ENCODE measurements at regions not wholly inside any gene's neighbourhood (a gene's known extent, or its start where the extent isn't known, plus 50 kb on each side); places are given as distances from the start of the nearest gene placed in this dataset.
A peak's percentile ranks its signal among the peaks of the same experiment; 100 is the strongest.
"Not testable (repeated sequence)": the region's sequence is repeated elsewhere in the genome, so short reads cannot be mapped to it uniquely, and the experiment has no call there.

GRCh38 chr12:124679533-124680371 lies 112.3 kb upstream of the NCOR2 start:
- no peak overlapping the region for H3K4me3 ChIP-seq (ENCODE audit: extremely low read depth, insufficient read depth, low read length, poor library complexity, severe bottlenecking)
- no peaks in the 10 kb centered on the region for H3K9me3 ChIP-seq (ENCODE audit: control insufficient read depth, low read length)
- peak overlapping the region; percentile 29 for H3K27ac ChIP-seq (ENCODE audit: low read depth, low read length, severe bottlenecking)
- 86% methylated on average over 15 to 16 of the region's 17 CpGs for WGBS, 2 experiments (ENCODE audit: insufficient coverage in 2 of 2)
- no peaks in the 10 kb centered on the region for H3K36me3 ChIP-seq (ENCODE audit: control insufficient read depth, insufficient read depth, low read length)
- peaks cover 59% of the 10 kb centered on the region for H3K4me1 ChIP-seq (ENCODE audit: control insufficient read depth, insufficient read depth, low read length, poor library complexity, severe bottlenecking)

DNA sequence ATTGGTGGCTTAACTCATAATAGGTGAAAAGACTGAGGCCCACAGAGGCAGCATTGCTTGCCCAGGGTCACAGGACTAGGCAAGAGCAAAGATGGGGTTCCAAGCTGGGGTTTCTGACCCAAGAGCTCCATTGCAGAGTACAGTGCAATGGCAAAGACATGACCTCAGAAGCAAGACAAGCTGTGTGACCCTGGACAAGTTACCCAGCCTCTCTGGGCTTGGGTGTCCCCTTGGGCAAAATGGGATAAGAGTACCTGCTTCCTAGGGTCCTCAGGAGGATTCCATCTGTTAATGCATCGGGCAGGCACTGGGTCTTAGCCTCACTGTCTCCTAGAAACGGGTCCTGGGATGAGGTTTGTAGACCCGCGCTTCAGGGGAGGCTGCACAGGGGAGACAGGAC lies 111.6 kb upstream of the NCOR2 start:
- H3K27ac ChIP-seq (ENCODE audit: low read depth, low read length, severe bottlenecking), result peak overlapping the region; percentile 29

GRCh38 chr12:124678421-124678893 lies 111.0 kb upstream of the NCOR2 start:
- WGBS, 2 experiments (ENCODE audit: insufficient coverage in 2 of 2), result 77 to 81% methylated on average over 8 to 13 of the region's 15 CpGs
- Histone ChIP-seq H3K27ac (ENCODE audit: low read depth, low read length, severe bottlenecking) (no peak overlapping the region), H3K4me1 (ENCODE audit: control insufficient read depth, insufficient read depth, low read length, poor library complexity, severe bottlenecking) (peaks cover 59% of the 10 kb centered on the region), H3K9me3 (ENCODE audit: control insufficient read depth, low read length) (no peaks in the 10 kb centered on the region), H3K4me3 (ENCODE audit: extremely low read depth, insufficient read depth, low read length, poor library complexity, severe bottlenecking) (no peak overlapping the region), H3K36me3 (ENCODE audit: control insufficient read depth, insufficient read depth, low read length) (no peaks in the 10 kb centered on the region)

More for the DNA sequence above, 111.6 kb upstream of the NCOR2 start:
- Histone ChIP-seq H3K36me3 (ENCODE audit: control insufficient read depth, insufficient read depth, low read length) (no peaks in the 10 kb centered on the region), H3K9me3 (ENCODE audit: control insufficient read depth, low read length) (no peaks in the 10 kb centered on the region), H3K4me1 (ENCODE audit: control insufficient read depth, insufficient read depth, low read length, poor library complexity, severe bottlenecking) (peaks cover 59% of the 10 kb centered on the region), H3K4me3 (ENCODE audit: extremely low read depth, insufficient read depth, low read length, poor library complexity, severe bottlenecking) (no peak overlapping the region)
- 79 to 81% methylated on average over 4 of the region's 4 CpGs for WGBS, 2 experiments (ENCODE audit: insufficient coverage in 2 of 2)

GRCh38 chr12:124677552-124678356 lies 110.3 kb upstream of the NCOR2 start:
- Histone ChIP-seq H3K9me3 (ENCODE audit: control insufficient read depth, low read length) (no peaks in the 10 kb centered on the region), H3K27ac (ENCODE audit: low read depth, low read length, severe bottlenecking) (no peak overlapping the region), H3K4me1 (ENCODE audit: control insufficient read depth, insufficient read depth, low read length, poor library complexity, severe bottlenecking) (peaks cover 52% of the 10 kb centered on the region), H3K4me3 (ENCODE audit: extremely low read depth, insufficient read depth, low read length, poor library complexity, severe bottlenecking) (no peak overlapping the region), H3K36me3 (ENCODE audit: control insufficient read depth, insufficient read depth, low read length) (no peaks in the 10 kb centered on the region)
- WGBS, 2 experiments (ENCODE audit: insufficient coverage in 2 of 2), result 94 to 96% methylated on average over 21 of the region's 21 CpGs

DNA sequence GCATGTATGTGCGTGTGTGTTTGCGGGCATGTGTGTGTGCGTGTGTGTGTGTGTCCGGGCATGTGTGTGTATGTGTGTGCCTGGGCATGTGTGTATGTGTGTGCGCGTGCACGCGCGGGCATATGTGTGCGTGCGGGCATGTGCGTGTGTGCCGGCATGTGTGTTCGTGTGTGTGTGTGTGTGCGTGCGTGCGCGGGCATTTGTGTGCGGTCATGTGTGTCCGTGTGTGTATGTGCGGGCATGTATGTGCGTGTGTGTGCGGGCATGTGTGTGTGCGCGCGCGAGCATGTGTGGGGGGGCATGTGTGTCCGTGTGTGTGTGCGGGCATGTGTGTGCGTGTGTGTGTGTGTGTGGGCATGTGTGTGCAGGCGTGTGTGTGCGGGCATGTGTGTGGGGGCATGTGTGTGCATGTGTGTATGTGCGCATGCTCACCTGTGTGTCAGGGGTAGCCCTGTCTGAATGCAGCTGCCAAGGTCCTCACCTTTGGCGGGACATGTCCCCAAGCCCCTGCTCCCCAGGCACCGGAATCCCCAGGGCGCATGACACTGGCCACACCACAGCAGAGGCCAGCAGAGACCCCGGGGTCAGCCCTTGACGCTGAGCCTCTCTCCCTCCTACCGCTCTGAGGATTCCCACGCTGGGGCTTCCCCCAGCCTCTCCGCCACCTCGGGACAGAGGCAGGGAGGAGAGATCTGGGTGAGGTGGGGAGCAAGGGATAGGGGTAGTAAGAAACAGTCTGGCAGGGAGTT lies 109.5 kb upstream of the NCOR2 start:
- no peaks in the 10 kb centered on the region for H3K9me3 ChIP-seq (ENCODE audit: control insufficient read depth, low read length)
- peaks cover 43% of the 10 kb centered on the region for H3K4me1 ChIP-seq (ENCODE audit: control insufficient read depth, insufficient read depth, low read length, poor library complexity, severe bottlenecking)
- H3K36me3 ChIP-seq (ENCODE audit: control insufficient read depth, insufficient read depth, low read length), result no peaks in the 10 kb centered on the region
- H3K4me3 ChIP-seq (ENCODE audit: extremely low read depth, insufficient read depth, low read length, poor library complexity, severe bottlenecking), result no peak overlapping the region
- H3K27ac ChIP-seq (ENCODE audit: low read depth, low read length, severe bottlenecking), result no peak overlapping the region
- 92 to 94% methylated on average over 30 to 37 of the region's 42 CpGs for WGBS, 2 experiments (ENCODE audit: insufficient coverage in 2 of 2)

DNA sequence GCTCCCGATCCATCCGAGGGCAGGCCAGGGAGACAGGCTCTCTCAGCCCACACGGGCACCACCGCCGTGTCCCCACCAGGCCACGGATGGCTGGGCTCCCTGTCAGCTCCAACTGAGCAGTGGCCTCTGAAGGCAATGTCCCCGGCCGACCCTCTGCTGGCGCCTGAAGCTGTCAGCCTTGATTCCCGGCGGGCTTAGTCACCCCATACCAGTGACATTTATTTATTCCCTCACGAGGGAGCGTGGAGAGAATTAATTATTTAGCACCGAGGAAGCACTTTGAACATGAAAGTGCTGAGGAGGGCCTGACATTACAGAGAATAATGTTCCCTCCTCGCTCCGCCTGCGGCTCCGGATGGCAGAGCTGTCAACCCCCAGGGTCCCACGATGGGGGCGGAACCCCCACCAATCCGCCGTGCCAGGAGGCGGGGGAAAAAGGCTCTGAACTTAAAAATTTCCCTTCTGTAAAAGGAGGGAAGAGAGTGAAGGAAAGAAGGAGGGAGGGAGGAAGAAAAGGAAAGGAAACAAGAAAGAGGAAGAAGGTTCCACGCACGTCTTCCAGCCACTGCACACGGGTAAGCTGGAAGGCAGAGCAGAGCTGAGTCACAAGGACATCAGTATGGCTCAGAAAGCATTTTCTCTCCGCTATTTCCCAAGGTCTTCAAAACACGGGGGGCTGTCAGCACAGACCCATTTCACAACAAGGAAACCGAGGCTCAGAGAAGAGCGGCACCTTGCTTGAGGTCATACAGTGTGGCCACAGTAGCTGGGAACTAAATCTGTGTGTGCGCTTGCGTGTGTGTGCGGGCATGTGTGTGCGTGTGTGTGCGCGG lies 108.7 kb upstream of the NCOR2 start:
- Histone ChIP-seq H3K9me3 (ENCODE audit: control insufficient read depth, low read length) (no peaks in the 10 kb centered on the region), H3K36me3 (ENCODE audit: control insufficient read depth, insufficient read depth, low read length) (no peaks in the 10 kb centered on the region), H3K27ac (ENCODE audit: low read depth, low read length, severe bottlenecking) (peak overlapping the region; percentile 53), H3K4me3 (ENCODE audit: extremely low read depth, insufficient read depth, low read length, poor library complexity, severe bottlenecking) (no peak overlapping the region), H3K4me1 (ENCODE audit: control insufficient read depth, insufficient read depth, low read length, poor library complexity, severe bottlenecking) (peaks cover 38% of the 10 kb centered on the region)
- 81 to 84% methylated on average over 29 to 33 of the region's 36 CpGs for WGBS, 2 experiments (ENCODE audit: insufficient coverage in 2 of 2)

DNA sequence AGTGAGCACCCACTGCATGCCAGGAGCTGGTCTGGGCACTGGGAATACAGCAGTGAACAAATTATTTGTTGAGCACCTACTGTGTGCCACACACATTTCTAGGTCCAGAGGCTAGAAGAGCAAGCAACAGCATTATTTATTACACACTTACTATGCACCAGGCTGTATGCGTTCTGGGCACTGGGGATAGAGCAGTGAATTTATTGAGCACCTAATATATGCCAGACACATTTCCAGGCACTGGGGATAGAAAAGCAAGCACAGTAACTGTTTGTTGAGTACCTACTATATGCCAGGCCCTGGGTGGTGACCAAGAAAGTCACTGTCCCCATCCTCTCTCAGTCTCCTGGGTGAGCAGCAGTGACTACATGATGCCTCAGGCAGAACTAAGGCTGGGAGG lies 107.5 kb upstream of the NCOR2 start:
- Histone ChIP-seq H3K4me1 (ENCODE audit: control insufficient read depth, insufficient read depth, low read length, poor library complexity, severe bottlenecking) (peaks cover 27% of the 10 kb centered on the region), H3K36me3 (ENCODE audit: control insufficient read depth, insufficient read depth, low read length) (no peaks in the 10 kb centered on the region), H3K4me3 (ENCODE audit: extremely low read depth, insufficient read depth, low read length, poor library complexity, severe bottlenecking) (no peak overlapping the region), H3K27ac (ENCODE audit: low read depth, low read length, severe bottlenecking) (no peak overlapping the region), H3K9me3 (ENCODE audit: control insufficient read depth, low read length) (no peaks in the 10 kb centered on the region)
- no CpG with 5 or more reads among the region's 1 CpG for WGBS, 2 experiments (ENCODE audit: insufficient coverage in 2 of 2)

GRCh38 chr12:124673801-124674617 lies 106.6 kb upstream of the NCOR2 start:
- 73 to 77% methylated on average over 8 to 9 of the region's 15 CpGs for WGBS, 2 experiments (ENCODE audit: insufficient coverage in 2 of 2)

GRCh38 chr12:124669271-124669721 lies 101.9 kb upstream of the NCOR2 start:
- WGBS, 2 experiments (ENCODE audit: insufficient coverage in 2 of 2), result 80 to 89% methylated on average over 3 to 6 of the region's 8 CpGs
- peaks cover 12% of the 10 kb centered on the region for H3K9me3 ChIP-seq (ENCODE audit: control insufficient read depth, low read length)

More at GRCh38 chr12:124673801-124674617, 106.6 kb upstream of the NCOR2 start:
- Histone ChIP-seq H3K27ac (ENCODE audit: low read depth, low read length, severe bottlenecking) (peak overlapping the region; percentile 43), H3K4me1 (ENCODE audit: control insufficient read depth, insufficient read depth, low read length, poor library complexity, severe bottlenecking) (peaks cover 19% of the 10 kb centered on the region), H3K9me3 (ENCODE audit: control insufficient read depth, low read length) (no peaks in the 10 kb centered on the region), H3K4me3 (ENCODE audit: extremely low read depth, insufficient read depth, low read length, poor library complexity, severe bottlenecking) (no peak overlapping the region), H3K36me3 (ENCODE audit: control insufficient read depth, insufficient read depth, low read length) (no peaks in the 10 kb centered on the region)

More at GRCh38 chr12:124669271-124669721, 101.9 kb upstream of the NCOR2 start:
- not testable (repeated sequence) for H3K27ac ChIP-seq (ENCODE audit: low read depth, low read length, severe bottlenecking); H3K4me1 ChIP-seq (ENCODE audit: control insufficient read depth, insufficient read depth, low read length, poor library complexity, severe bottlenecking); H3K36me3 ChIP-seq (ENCODE audit: control insufficient read depth, insufficient read depth, low read length); H3K4me3 ChIP-seq (ENCODE audit: extremely low read depth, insufficient read depth, low read length, poor library complexity, severe bottlenecking)
